Progenitor cell of endocrine pancreas (in vitro differentiated cells): ENCODE measurements at regions not wholly inside any gene's neighbourhood (a gene's known extent, or its start where the extent isn't known, plus 50 kb on each side); places are given as distances from the start of the nearest gene placed in this dataset.
"Not testable (repeated sequence)": the region's sequence is repeated elsewhere in the genome, so short reads cannot be mapped to it uniquely, and the experiment has no call there.

Source experiments
- DNase-seq: peaks from one replicate; pipeline ENCODE4 v3.0.0; 2021; ENCODE audit warnings: low spot score; ENCODE audit not compliant: unreplicated experiment
- H3K27ac Mint-ChIP-seq: 2 replicates; pipeline ENCODE4 v1.8.0; 2021; ENCODE audit warnings: mild to moderate bottlenecking, moderate library complexity, mixed read lengths
- H3K27me3 Mint-ChIP-seq: 2 replicates; pipeline ENCODE4 v1.8.0; 2021; ENCODE audit warnings: mixed read lengths
- H3K36me3 Mint-ChIP-seq: 2 replicates; pipeline ENCODE4 v1.8.0; 2022; ENCODE audit warnings: mixed read lengths; ENCODE audit not compliant: insufficient read depth
- H3K4me1 Mint-ChIP-seq: 2 replicates; pipeline ENCODE4 v1.8.0; 2021; ENCODE audit warnings: low read depth, mixed read lengths
- H3K4me3 Mint-ChIP-seq: 2 replicates; pipeline ENCODE4 v1.8.0; 2021; ENCODE audit warnings: low read depth, mild to moderate bottlenecking, moderate library complexity, mixed read lengths
- H3K9me3 Mint-ChIP-seq: 2 replicates; pipeline ENCODE4 v1.8.0; 2021; ENCODE audit warnings: low read depth, mixed read lengths
- CTCF ChIP-seq: fragments of 200-600 bp; sonication (generic); IDR thresholded peaks from one replicate; pipeline ENCODE4 v1.5.0; 2021; ENCODE audit warnings: antibody characterized with exemption, mild to moderate bottlenecking; ENCODE audit not compliant: unreplicated experiment

- Mint-ChIP-seq H3K9me3 (peaks cover 11% of the 10 kb centered on the region), H3K4me3 (no peak overlapping the region), H3K36me3 (peaks cover 1% of the 10 kb centered on the region), H3K27me3 (no peaks in the 10 kb centered on the region), H3K27ac (no peak overlapping the region), H3K4me1 (no peaks in the 10 kb centered on the region)
- no peak for TF ChIP-seq CTCF
- no peak for DNase-seq
Observed at GRCh38 chr21:9755611-9756010, 765.8 kb upstream of the TPTE start.

- DNase-seq = no peak
- Mint-ChIP-seq H3K27ac (no peak overlapping the region), H3K4me1 (no peaks in the 10 kb centered on the region), H3K27me3 (no peaks in the 10 kb centered on the region), H3K4me3 (no peak overlapping the region), H3K9me3 (peaks cover 11% of the 10 kb centered on the region), H3K36me3 (peaks cover 1% of the 10 kb centered on the region)
- no peak for TF ChIP-seq CTCF
Observed at GRCh38 chr21:9756677-9757076, 764.7 kb upstream of the TPTE start.

GRCh38 chr21:9757118-9757517, 764.3 kb upstream of the TPTE start:
- not testable (repeated sequence) for DNase-seq, H3K27me3 Mint-ChIP-seq
- H3K9me3 Mint-ChIP-seq = peaks cover 11% of the 10 kb centered on the region

GRCh38 chr21:9757572-9757971, 763.8 kb upstream of the TPTE start:
- peaks cover 11% of the 10 kb centered on the region for H3K9me3 Mint-ChIP-seq
- not testable (repeated sequence) for H3K27ac Mint-ChIP-seq, H3K27me3 Mint-ChIP-seq, H3K4me1 Mint-ChIP-seq, DNase-seq, H3K36me3 Mint-ChIP-seq, H3K4me3 Mint-ChIP-seq

More at GRCh38 chr21:9757118-9757517, 764.3 kb upstream of the TPTE start:
- not testable (repeated sequence) for H3K4me3 Mint-ChIP-seq, H3K27ac Mint-ChIP-seq, H3K4me1 Mint-ChIP-seq, H3K36me3 Mint-ChIP-seq

GRCh38 chr21:9758141-9758540, 763.2 kb upstream of the TPTE start:
- Mint-ChIP-seq H3K27ac (no peak overlapping the region), H3K27me3 (no peaks in the 10 kb centered on the region), H3K9me3 (peaks cover 11% of the 10 kb centered on the region), H3K4me3 (no peak overlapping the region), H3K4me1 (no peaks in the 10 kb centered on the region), H3K36me3 (peaks cover 1% of the 10 kb centered on the region)
- TF ChIP-seq CTCF = no peak
- DNase-seq = no peak

GRCh38 chr21:9758888-9759287, 762.5 kb upstream of the TPTE start:
- H3K4me1 Mint-ChIP-seq = no peaks in the 10 kb centered on the region
- H3K27me3 Mint-ChIP-seq = no peaks in the 10 kb centered on the region
- H3K9me3 Mint-ChIP-seq = peaks cover 11% of the 10 kb centered on the region
- no peak overlapping the region for H3K27ac Mint-ChIP-seq
- DNase-seq = no peak
- no peak overlapping the region for H3K4me3 Mint-ChIP-seq
- no peak for TF ChIP-seq CTCF
- peaks cover 1% of the 10 kb centered on the region for H3K36me3 Mint-ChIP-seq
